GM18507 (cell line): ENCODE measurements at regions not wholly inside any gene's neighbourhood (a gene's known extent, or its start where the extent isn't known, plus 50 kb on each side); places are given as distances from the start of the nearest gene placed in this dataset.
A peak's percentile ranks its signal among the peaks of the same experiment; 100 is the strongest.
"Not testable (repeated sequence)": the region's sequence is repeated elsewhere in the genome, so short reads cannot be mapped to it uniquely, and the experiment has no call there.

Experiments
- DNase-seq: peaks from one replicate; pipeline ENCODE4 v3.0.0; 2011; ENCODE audit warnings: low read depth; ENCODE audit not compliant: insufficient read length; ENCODE audit errors: extremely low spot score
- FAIRE-seq: peaks from 2 replicates; lab custom pipeline; 2011; peaks lifted over from hg19 to GRCh38; lab: Jason Lieb, UNC

- no peak for FAIRE-seq
- DNase-seq, result no peak
Observed at GRCh38 chrX:120727452-120727851, 97.6 kb upstream of the C1GALT1C1 start.

GRCh38 chrX:120726294-120726693 lies 96.4 kb upstream of the C1GALT1C1 start:
- DNase-seq (peak; percentile 17), FAIRE-seq (peak; percentile 91)

GRCh38 chrX:120725874-120726273 lies 96.0 kb upstream of the C1GALT1C1 start:
- no peak for DNase-seq
- peak; percentile 49 for FAIRE-seq

GRCh38 chrX:120719622-120720021 lies 89.8 kb upstream of the C1GALT1C1 start:
- DNase-seq (no peak), FAIRE-seq (no peak)

- FAIRE-seq (no peak), DNase-seq (no peak)
Observed at GRCh38 chrX:120718969-120719368, 89.1 kb upstream of the C1GALT1C1 start.

GRCh38 chrX:120702337-120702736 lies 72.5 kb upstream of the C1GALT1C1 start:
- not testable (repeated sequence) for DNase-seq, FAIRE-seq

GRCh38 chrX:120697053-120697452 lies 67.2 kb upstream of the C1GALT1C1 start:
- DNase-seq, result no peak
- peak; percentile 41 for FAIRE-seq

GRCh38 chrX:120692319-120692718 lies 62.5 kb upstream of the C1GALT1C1 start:
- FAIRE-seq (no peak), DNase-seq (no peak)

GRCh38 chrX:120690941-120691340 lies 61.1 kb upstream of the C1GALT1C1 start:
- FAIRE-seq (peak; percentile 12), DNase-seq (no peak)

GRCh38 chrX:120690344-120690743 lies 60.5 kb upstream of the C1GALT1C1 start:
- DNase-seq, result no peak
- no peak for FAIRE-seq

GRCh38 chrX:120680090-120680489 lies 50.2 kb upstream of the C1GALT1C1 start:
- FAIRE-seq, result no peak
- no peak for DNase-seq
